DMS53 treated with DMSO at 0.1 percent for 48 hours (cell line): ENCODE measurements at regions not wholly inside any gene's neighbourhood (a gene's known extent, or its start where the extent isn't known, plus 50 kb on each side); places are given as distances from the start of the nearest gene placed in this dataset.
A peak's percentile ranks its signal among the peaks of the same experiment; 100 is the strongest.
"Not testable (repeated sequence)": the region's sequence is repeated elsewhere in the genome, so short reads cannot be mapped to it uniquely, and the experiment has no call there.

Experiments used
- DNase-seq: peaks from one replicate; lab custom pipeline; 2025; ENCODE audit not compliant: unreplicated experiment; lab: John Stamatoyannopoulos, UW

DNA sequence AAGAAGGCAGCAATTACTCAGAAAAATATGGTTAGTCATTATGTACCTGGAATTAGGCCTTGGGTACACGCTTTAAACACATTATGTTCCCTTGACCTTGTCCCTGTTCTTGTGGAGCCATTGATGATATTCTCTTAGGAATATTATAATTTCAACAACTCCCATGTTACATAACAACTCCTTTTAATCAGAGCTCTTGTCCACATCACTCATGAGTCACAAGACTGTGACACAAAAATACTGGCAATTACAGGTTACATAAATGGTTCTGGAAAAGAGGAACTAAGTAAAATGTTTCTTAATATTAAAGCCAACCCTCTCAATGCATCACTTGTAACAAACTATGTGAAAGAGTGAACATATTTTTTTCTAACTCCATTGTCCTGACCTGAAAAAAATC, 143.8 kb upstream of the PCLO start:
- DNase-seq: no peak

DNA sequence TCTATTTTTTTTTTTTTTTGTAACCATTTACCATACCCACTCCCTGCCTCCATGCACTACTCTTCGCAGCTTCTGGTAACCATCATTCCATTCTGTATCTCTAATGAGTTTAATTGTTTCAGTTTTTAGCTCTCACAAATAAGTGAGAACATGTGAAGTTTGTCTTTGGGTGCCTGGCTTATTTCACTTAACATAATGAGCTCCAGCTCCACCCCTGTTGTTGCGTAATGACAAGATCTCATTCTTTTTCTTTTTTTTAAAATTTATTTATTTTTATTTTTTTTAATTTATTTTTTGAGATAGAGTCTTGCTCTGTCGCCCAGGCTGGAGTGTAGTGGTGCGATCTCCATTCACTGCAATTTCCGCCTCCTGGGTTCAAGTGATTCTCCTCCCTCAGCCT, 142.3 kb upstream of the PCLO start:
- DNase-seq: no peak

DNA sequence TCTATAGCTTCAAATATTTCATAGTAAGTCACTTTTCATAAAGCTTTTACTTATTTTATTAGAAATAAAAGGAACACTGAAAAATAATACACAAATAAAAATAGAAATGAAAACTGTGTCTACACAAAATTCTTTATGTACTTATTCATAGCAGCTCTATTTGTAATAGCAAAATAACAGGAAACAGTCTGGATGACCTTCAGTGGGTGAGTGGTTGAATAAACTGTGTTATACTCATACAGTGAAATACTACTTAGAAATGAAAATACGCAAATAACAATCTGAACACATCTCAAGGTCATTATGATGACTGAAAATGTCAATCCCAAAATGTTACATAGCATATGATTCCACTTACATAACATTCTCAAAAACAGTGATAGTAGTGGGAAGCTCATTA, 138.7 kb upstream of the PCLO start:
- no peak for DNase-seq

DNA sequence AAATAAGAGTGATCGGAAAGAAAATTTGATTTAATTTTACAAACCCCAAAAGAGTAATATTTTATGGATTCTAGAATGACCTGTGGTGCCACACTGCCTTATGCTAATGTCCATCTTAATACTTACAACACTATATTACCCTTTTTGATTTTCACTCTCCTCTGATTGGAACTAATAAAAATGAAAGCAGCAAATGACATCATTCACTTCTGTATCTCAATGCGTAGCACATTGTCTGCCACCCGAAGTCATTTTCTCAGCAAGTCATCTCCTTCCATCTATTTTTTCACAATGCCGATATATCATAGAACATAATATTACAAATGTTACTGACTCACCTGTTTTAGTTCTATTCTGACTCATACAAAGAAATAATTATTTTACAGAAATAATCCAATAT, 127.5 kb upstream of the PCLO start:
- DNase-seq: no peak

DNA sequence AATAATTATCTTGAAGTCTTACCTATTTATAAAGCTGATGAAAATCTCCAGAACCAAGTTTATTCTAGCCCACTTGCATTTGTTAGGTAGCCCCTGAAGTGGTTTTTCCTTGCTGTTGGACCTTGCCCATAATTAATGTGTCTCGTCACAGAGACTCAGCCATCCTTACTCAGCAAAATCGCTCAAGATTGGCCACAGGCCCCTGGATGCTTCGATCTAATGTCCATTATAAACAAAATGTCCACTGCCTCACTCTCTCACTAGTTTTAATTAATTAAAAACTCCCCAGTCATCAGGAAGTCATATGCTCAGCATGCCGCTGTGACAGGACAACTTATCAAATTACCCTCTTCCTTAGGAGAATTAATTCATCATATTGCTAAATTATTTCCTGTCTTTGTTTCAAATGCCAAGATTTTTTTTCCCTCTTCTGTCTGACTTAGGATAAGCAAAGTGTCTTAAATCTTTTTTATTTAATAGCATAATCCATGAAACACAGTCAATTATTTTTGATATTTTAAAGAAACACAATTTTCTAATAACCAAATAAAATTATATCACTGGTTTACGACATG, 126.8 kb upstream of the PCLO start:
- DNase-seq: no peak

DNA sequence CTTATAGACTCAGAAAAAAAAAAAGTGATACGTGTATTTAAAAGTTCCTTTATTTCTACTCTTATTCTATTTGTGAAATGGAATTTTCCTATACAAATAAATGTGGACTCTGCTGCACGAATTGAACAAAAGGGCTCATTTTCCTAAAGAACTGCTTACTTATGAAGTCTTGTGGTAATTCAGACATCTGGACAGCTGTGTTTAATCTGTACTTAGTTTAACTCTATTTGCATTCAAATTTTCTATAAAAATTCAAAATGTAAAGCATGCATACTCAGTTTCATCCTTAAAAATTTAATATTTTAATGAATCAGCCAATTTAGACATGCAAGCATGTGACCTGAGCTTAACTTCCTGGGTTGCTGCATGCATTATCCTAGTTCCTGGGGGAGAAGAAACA, 118.0 kb upstream of the PCLO start:
- no peak for DNase-seq

DNA sequence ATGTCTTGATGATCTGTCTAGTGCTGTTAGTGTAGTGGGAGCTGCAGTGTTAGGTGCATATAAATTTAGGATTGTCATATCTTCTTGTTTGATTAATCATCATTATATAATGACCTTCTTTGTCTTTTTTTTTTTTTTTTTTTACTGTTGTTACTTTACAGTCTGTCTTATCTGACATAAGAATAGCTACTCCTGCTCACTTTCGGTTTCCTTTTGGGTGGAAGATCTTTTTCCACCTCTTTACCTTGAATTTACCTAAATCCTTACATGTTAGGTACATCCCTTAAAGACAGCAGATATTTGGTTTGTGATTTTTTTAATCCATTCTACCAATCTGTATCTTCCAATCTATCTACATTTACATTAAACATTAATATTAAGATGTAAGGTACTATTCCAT, 113.6 kb upstream of the PCLO start:
- DNase-seq: no peak

DNA sequence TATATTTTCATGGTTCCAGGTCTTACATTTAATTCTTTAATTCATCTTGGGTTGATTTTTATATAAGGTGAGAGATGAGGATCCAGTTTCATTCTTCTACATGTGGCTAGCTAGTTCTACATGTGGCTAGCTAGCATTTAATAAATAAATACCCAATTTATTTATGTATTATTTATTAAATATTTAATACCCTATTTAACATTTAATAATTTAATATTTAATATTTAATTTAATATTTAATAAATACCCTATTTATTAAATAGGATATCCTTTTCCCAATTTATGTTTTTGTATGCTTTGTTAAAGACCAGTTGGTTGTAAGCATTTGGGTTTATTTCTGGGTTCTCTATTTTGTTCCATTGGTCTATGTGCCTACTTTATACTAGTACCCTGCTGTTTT, 111.0 kb upstream of the PCLO start:
- DNase-seq: no peak

DNA sequence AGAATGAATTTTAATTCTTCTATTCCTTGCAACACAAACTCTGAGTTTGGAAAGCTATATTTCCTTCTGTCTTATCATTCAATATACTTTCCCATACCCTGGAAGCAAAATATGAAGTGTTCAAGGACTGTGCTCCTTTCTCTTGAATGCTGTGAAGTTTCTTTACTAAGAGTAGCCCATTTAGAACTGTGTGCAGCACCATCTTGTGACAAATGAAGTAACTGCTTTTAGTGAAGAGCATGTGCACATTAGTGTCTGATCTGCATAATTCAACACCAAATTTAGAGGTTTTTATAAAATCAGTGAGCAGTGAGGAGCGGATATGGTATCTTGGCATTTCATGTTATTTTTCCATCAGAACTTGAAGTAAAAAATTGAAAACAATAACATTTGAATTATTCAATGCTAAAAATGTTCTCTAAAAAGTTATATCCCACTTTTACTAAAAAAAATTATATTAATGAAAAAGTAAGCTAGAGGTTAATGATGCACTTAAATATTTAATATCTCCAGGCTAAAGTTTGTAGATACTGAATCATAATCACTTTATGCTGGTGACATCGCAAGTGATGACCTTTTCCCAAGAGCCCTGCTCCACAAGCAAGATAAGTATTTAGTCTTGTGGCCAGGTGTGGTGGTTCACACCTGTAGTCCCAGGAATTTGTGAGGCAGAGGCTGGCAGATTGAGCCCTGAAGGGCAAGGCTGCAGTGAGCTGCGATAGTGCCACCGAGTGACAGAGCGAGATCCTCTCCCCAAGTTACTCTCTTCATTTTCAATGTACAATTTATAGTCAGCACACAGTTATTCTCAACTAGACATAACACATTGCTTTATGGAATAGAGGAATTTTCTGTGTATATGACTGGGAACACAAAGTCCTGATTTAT, 108.8 kb upstream of the PCLO start:
- peak; percentile 66 for DNase-seq

DNA sequence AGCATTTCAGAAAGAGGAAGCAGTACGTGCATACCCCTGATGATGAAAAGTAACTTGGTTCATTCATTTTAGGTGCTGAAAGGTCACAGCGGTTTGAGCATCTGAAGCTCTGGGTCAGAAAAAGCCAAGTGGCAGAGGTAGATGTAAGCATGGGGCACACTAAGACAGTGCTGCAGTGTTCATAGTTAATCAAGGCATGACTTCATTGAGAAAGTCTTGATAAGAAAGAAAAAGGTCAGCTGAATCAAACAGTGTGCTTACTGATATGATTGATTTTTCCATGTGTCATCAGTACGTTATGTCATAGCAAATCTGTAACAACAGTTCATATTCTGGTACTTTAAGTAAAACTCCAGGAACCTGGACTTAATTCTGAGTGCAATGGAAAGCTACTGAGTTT, 107.7 kb upstream of the PCLO start:
- no peak for DNase-seq

DNA sequence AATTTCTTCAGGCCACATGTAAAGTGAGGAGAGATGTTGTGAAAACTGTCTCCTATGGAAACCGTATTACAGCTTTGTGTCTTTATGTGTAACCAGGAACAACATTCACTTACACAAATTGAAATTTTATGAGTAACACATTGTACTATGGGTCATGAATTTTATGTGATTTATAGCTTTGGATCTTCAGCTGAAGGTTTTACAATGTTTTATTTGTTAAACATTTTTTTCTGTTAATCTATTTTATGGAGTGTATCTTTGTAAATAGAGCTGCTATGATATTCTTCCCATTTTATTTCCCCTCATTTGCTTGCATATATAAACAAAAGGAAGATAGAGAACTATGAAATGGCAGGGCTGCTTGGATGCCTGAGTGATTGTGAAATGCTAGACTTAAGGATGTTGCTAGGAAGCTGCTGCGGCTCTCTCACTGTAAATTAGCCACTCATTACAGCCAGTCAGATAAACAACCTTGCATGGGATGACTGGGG, 104.5 kb upstream of the PCLO start:
- DNase-seq: no peak

DNA sequence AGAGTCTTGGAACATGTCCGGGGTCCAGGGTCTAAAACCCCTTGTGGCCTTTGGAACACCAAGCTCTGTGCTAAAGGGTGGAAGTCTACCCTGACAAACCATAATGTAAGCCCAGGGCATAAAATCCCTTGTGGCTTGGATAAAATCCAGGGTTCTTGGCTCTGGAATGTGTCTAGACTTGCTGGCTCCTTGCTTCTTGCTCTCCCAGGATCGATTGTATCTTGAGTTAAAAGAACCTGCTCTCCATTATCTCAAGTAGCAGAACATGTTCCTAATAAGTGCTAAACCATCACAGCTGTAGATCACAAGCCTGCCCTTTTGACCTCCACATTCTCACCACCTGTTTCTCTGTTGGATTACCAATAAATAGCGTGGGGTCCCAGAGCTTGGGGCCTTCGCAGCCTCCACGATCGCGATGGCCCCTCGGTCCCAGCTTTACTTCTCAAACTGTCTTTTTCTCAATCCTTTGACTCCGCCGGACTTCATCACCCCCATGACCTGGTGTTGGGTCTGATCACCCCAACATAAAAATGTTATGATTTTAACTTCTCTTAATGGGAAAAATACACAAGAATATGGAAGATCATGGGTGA, 100.9 kb upstream of the PCLO start:
- not testable (repeated sequence) for DNase-seq

DNA sequence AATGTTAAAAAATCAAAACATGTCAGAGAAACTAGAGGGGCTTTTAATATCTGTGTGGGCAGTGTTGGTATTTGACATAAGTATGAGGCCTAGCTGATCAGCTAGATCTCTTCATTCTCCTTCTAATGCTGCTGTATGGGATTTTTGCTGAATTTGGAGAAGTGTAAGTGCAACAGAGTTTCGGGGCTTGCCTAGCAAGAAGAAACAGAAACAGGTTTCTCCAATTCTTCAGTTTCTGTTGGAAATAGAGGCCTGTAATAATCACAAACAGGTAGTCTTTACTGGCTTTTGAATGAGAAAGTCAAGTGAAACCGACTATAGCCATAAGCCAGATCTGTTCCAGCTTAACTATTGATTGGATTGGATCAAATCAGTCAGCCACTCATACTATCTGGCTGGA, 96.4 kb upstream of the PCLO start:
- DNase-seq: no peak

DNA sequence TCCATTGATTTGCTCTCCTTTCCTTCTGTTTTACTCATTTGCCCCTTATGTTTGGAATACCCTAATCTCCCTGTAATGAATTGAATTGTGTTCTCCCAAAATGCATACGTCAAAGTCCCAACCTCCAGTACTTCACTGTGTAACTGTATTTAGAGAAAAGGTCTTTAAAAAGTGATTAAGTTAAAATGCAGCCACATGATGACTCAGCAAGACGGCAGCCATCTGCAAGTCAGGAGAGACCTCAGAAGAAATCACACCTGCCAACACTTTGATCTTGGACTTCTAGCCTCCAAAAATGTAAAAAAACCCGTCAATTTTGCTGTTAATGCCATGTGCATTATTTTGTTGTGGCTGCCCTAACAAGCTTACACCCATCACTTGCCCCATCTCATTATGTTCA, 85.3 kb upstream of the PCLO start:
- no peak for DNase-seq

DNA sequence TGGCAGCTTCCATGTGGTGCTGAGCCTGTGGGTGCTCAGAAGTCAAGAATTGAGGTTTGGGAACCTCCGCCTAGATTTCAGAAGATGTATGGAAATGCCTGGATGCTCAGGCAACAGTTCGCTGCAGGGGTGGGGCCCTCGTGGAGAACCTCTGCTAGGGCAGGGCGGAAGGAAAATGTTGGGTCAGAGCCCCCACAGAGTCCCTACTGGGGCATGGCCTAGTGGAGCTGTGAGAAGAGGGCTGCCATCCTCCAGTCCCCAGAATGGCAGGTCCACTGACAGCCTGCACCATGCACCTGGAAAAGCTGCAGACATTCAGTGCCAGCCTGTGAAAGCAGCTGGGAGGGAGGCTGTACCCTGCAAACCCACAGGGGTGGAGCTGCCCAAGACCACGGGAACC, 56.5 kb upstream of the PCLO start:
- not testable (repeated sequence) for DNase-seq

DNA sequence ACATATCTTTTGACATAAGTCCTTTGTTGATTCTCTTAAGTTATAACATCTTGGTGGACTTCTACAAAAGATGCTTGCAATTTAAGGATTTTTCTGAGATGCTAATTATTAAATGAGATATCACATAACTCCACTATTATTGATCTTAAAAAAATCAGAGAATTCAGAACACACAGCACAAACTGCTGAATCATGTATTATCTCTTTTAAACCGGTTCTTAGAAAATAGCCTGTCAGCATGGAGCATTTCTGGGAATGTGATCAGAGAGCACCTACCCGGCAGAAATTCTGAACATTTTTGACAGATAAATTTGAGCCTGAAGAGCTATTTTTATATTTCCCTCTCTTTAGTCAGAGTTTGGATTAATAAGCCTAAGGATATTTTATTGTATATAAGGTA, 50.2 kb upstream of the PCLO start:
- no peak for DNase-seq
